IMR-90 (cell line): ENCODE measurements at regions not wholly inside any gene's neighbourhood (a gene's known extent, or its start where the extent isn't known, plus 50 kb on each side); places are given as distances from the start of the nearest gene placed in this dataset.

ENCODE experiments used
- BHLHE40 ChIP-seq: fragments of 150-350 bp; IDR thresholded peaks from 2 replicates; pipeline ENCODE4 v1.6.1; 2016; ENCODE audit warnings: mild to moderate bottlenecking, low read depth, low read length
- CTCF ChIP-seq: conservative IDR thresholded peaks from 2 replicates; pipeline ENCODE4 v1.5.1; 2012; ENCODE audit warnings: mild to moderate bottlenecking, low read depth, low read length, improper control_type of control experiment
- ELK1 ChIP-seq: fragments of 150-350 bp; IDR thresholded peaks from 2 replicates; pipeline ENCODE4 v1.6.1; 2016; ENCODE audit warnings: low read depth, mild to moderate bottlenecking, low read length, moderate library complexity, borderline replicate concordance
- POLR2A ChIP-seq: IDR thresholded peaks from 2 replicates; pipeline ENCODE4 v1.6.1; 2012; ENCODE audit warnings: mild to moderate bottlenecking, low read depth, low read length
- RAD21 ChIP-seq: IDR thresholded peaks from 2 replicates; pipeline ENCODE4 v1.6.1; 2012; ENCODE audit warnings: low read length, improper control_type of control experiment

GRCh38 chr3:104436506-104436905 is 930.2 kb upstream of the ALCAM start:
- TF ChIP-seq CTCF: no peak
- no peak for TF ChIP-seq RAD21
- no peak for TF ChIP-seq ELK1
- TF ChIP-seq BHLHE40: no peak
- no peak for TF ChIP-seq POLR2A
